Adrenal gland (tissue), 5 donors: ENCODE measurements at regions not wholly inside any gene's neighbourhood (a gene's known extent, or its start where the extent isn't known, plus 50 kb on each side); places are given as distances from the start of the nearest gene placed in this dataset.

Source experiments
- CTCF ChIP-seq, 6 experiments: fragments of 450-650 bp in 4 of 6; fragments of 200-600 bp in 2 of 6; sonication (generic) in 1 of 6; IDR thresholded peaks; 1 replicate in 5 of 6; 2 replicates in 1 of 6; pipeline versions ENCODE4 v1.5.1 to v1.8.0; 2016 to 2021; ENCODE audit warnings: antibody characterized with exemption in 6 of 6, mild to moderate bottlenecking in 2 of 6, moderate library complexity in 1 of 6
- POLR2A ChIP-seq, 2 donors: fragments of 450-650 bp; IDR thresholded peaks; one replicate each; pipeline ENCODE4 v1.6.1; 2017; ENCODE audit warnings: antibody characterized with exemption in 2 of 2, mild to moderate bottlenecking in 2 of 2, moderate library complexity in 1 of 2
- donor health status: DM: no; HTN: no; CAD: no.

DNA sequence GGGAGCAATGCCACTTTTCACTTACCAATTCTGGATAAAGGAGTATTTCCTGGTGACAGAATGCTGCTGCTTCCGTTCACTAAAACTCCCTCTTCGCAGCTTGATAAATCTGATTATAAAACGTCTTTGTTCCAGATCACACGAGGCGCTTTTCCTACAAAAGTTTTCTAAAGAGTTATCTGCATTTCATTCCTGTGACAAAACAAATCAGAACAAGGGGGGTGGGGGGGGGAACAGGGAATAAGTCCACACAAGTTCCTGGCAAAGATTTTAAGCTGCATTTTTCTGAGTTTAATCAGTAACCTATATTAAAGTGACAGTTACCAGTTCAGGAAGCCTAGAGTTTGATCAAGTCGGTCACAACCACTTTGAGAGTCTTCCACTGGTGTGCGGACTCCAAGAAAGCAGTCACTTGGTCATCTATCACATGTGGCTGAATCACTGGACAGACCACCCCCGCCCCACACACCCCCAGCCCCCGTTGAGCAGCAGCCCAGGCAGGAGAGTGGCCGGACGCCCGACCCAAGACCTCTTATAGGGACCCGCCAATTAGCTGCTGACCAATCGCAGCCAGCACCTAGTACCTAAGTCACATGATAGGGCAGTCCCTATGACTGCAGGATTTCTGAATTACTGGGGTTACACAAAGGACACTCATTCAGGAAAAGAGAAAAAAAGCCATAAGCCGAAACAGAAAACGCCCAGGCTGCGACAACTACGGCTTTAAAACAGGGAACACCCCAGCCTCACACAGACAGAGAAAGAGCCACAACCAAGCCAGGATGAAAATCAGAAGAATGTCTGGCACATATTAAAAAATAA, 569.3 kb upstream of the DIPK2B start:
- TF ChIP-seq CTCF (IDR thresholded peaks at IDR 0.05) (no peak), POLR2A (IDR thresholded peaks at IDR 0.05) (peak in 1 of 2 donors; percentile 29)
